GM13977 (cell line): ENCODE measurements at regions not wholly inside any gene's neighbourhood (a gene's known extent, or its start where the extent isn't known, plus 50 kb on each side); places are given as distances from the start of the nearest gene placed in this dataset.

Source experiments
- DNase-seq: peaks from one replicate; pipeline ENCODE4 v3.0.0; 2012; ENCODE audit warnings: low spot score
- CTCF ChIP-seq: IDR thresholded peaks from 2 replicates; pipeline ENCODE4 v1.5.1; 2012; ENCODE audit warnings: mild to moderate bottlenecking, control low read depth; ENCODE audit not compliant: insufficient read depth; ENCODE audit errors: extremely low read depth, missing control alignments
- in situ Hi-C: fragments of 300-500 bp; cut with MboI; formaldehyde crosslinking; loops from one replicate; pipeline ENCODE4 v1.12.0; 2022; ENCODE audit warnings: low sequenced_read_pairs, low pct_unique_long_range_greater_than_20kb, mixed read lengths, inconsistent platforms; ENCODE audit not compliant: unreplicated experiment

- in situ Hi-C loops = no loop called here
- no peak for DNase-seq
- TF ChIP-seq CTCF = no peak
Measured at GRCh38 chr7:45515346-45515745, 58.8 kb upstream of the ADCY1 start.
